Astrocyte of the spinal cord (primary cell): ENCODE measurements at regions not wholly inside any gene's neighbourhood (a gene's known extent, or its start where the extent isn't known, plus 50 kb on each side); places are given as distances from the start of the nearest gene placed in this dataset.

Source experiments
- DNase-seq: peaks from one replicate; pipeline ENCODE4 v3.0.0; 2011; ENCODE audit warnings: low read depth, low spot score
- H3K4me3 ChIP-seq: 2 replicates; pipeline ENCODE4 v1.5.1; 2011; ENCODE audit warnings: low read depth, mild to moderate bottlenecking, low read length, moderate library complexity
- in situ Hi-C: cut with HindIII; loops from 2 replicates; pipeline ENCODE4 v1.10.0; 2017; ENCODE audit warnings: low sequenced_read_pairs
- TF ChIP-seq, protein P1 (sequence below): IDR thresholded peaks from 2 replicates; pipeline ENCODE4 v1.5.1; 2012; ENCODE audit warnings: low read depth, mild to moderate bottlenecking, low read length, inconsistent platforms

GRCh38 chr3:95707268-95707667, 1107.1 kb upstream of the EPHA6 start:
- no peak for DNase-seq
- H3K4me3 ChIP-seq: no peak overlapping the region
- in situ Hi-C loops: no loop called here
- TF ChIP-seq, protein P1, sequence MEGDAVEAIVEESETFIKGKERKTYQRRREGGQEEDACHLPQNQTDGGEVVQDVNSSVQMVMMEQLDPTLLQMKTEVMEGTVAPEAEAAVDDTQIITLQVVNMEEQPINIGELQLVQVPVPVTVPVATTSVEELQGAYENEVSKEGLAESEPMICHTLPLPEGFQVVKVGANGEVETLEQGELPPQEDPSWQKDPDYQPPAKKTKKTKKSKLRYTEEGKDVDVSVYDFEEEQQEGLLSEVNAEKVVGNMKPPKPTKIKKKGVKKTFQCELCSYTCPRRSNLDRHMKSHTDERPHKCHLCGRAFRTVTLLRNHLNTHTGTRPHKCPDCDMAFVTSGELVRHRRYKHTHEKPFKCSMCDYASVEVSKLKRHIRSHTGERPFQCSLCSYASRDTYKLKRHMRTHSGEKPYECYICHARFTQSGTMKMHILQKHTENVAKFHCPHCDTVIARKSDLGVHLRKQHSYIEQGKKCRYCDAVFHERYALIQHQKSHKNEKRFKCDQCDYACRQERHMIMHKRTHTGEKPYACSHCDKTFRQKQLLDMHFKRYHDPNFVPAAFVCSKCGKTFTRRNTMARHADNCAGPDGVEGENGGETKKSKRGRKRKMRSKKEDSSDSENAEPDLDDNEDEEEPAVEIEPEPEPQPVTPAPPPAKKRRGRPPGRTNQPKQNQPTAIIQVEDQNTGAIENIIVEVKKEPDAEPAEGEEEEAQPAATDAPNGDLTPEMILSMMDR: no peak

DNA sequence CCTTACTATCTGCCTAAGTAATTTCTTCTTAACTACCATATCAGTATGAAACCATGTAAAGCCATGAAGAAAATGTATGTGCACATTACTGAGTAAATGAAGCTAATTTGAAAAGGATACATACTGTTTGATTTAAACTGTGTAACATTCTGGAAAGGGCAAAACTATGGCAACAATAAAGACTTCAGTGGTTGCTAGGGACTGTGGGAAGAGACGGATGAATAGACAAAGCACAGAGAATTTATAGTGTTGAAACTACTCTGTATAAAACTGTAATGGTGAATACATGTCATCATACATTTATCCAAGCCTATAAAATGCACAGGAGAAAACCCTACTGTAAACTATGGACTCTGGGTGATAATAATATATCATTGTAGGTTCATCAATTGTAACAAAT, 1103.7 kb upstream of the EPHA6 start:
- no peak overlapping the region for H3K4me3 ChIP-seq
- in situ Hi-C loops: no loop called here
- TF ChIP-seq, protein P1: no peak
- no peak for DNase-seq

DNA sequence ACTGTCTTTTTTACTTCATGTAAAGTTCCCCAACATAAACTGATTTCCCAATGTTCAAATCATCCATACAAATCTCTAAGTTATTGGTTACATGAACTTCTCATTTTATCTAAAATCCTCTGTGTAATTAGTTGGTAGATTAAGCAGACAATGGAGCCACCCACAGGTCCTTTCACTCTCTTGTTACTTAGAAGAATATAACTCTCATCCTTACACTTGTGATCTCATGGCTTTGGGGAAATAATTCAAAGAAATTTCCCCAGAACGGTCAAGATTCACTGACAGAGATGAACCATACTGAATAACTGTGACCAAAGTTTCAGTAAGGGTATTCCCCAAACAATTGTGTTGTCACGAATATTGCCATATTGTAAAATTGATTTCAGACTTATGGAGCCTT, 1102.6 kb upstream of the EPHA6 start:
- TF ChIP-seq, protein P1: no peak
- DNase-seq: no peak
- H3K4me3 ChIP-seq: no peak overlapping the region
- in situ Hi-C loops: no loop called here

GRCh38 chr3:95715128-95715527, 1099.3 kb upstream of the EPHA6 start:
- H3K4me3 ChIP-seq: no peak overlapping the region
- in situ Hi-C loops: no loop called here
- no peak for DNase-seq
- TF ChIP-seq, protein P1: no peak

GRCh38 chr3:95717048-95717447, 1097.3 kb upstream of the EPHA6 start:
- TF ChIP-seq, protein P1: no peak
- in situ Hi-C loops: no loop called here
- no peak overlapping the region for H3K4me3 ChIP-seq
- no peak for DNase-seq

- TF ChIP-seq, protein P1: no peak
- H3K4me3 ChIP-seq: no peak overlapping the region
- no peak for DNase-seq
- in situ Hi-C loops: no loop called here
Observed at GRCh38 chr3:95718168-95718567, 1096.2 kb upstream of the EPHA6 start.

DNA sequence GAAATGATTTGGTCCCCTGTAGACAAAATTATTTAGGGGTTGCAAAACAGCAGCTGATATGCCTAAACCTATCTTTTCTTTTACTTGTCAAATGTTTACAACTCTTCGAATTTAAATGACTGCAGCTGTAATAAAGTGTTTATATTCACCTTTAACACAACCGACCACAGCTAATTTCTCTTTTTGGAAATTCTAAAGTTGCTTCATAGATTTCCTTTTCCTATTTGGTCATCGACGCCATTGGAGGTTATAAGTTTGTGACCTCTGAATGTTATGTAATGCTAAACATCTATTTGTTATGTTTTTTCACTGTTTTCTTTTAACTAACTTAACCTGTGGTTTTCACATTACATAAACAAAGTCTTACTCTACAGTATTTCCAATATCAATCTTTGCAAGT, 1094.9 kb upstream of the EPHA6 start:
- DNase-seq: no peak
- TF ChIP-seq, protein P1: no peak
- in situ Hi-C loops: no loop called here
- H3K4me3 ChIP-seq: no peak overlapping the region
